NCI-H146 treated with DMSO at 0.1 percent for 48 hours (cell line): ENCODE measurements at regions not wholly inside any gene's neighbourhood (a gene's known extent, or its start where the extent isn't known, plus 50 kb on each side); places are given as distances from the start of the nearest gene placed in this dataset.

Source experiments
- DNase-seq: peaks from one replicate; lab custom pipeline; 2025; ENCODE audit not compliant: unreplicated experiment; lab: John Stamatoyannopoulos, UW

DNA sequence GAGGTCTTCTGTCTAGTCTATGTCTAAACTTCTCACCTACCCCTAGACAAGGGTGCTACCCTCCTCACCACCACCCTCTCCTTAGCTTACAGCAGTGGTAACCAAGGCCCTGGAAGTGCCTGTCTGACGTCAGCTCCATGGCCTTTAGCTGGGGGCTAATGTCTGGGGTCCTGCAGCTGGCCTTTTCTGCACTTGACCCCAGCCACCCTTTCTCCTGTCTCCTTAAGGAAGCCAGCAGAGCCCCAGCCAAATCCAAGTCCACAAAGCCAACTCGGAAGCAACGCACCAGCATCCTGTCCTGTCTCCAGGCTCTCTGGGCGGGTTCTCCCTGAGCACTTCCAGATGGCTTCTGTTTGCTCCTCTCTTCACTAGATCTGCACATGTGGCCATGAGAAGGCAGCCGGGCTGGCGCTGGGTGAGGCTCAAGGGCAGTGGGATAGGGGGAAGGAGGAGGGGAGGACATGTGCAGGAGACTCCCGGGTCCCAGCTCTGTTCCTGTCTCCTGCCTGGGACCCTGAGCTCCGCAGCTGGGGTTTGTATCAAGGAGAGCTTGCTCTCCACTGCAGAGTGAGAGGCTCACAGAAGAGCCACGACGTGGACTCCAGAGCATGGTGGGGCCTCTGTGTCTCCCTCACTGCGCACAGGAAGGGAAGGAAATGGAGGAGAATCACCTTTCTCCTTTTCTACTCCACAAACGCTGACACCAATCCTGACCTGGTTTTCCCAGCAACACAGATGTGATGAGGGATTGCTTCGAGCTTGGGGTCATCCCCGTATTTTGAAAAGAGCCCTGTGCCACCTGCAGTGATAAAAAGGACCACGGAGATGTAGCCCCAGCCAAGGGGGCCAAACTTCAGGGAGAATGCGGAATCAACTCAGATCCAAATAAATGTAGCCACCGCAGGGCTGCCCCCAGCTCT is 204.2 kb downstream of the USP12 start:
- no peak for DNase-seq

- no peak for DNase-seq
Measured at GRCh38 chr13:26966701-26967080, 204.9 kb downstream of the USP12 start.

DNA sequence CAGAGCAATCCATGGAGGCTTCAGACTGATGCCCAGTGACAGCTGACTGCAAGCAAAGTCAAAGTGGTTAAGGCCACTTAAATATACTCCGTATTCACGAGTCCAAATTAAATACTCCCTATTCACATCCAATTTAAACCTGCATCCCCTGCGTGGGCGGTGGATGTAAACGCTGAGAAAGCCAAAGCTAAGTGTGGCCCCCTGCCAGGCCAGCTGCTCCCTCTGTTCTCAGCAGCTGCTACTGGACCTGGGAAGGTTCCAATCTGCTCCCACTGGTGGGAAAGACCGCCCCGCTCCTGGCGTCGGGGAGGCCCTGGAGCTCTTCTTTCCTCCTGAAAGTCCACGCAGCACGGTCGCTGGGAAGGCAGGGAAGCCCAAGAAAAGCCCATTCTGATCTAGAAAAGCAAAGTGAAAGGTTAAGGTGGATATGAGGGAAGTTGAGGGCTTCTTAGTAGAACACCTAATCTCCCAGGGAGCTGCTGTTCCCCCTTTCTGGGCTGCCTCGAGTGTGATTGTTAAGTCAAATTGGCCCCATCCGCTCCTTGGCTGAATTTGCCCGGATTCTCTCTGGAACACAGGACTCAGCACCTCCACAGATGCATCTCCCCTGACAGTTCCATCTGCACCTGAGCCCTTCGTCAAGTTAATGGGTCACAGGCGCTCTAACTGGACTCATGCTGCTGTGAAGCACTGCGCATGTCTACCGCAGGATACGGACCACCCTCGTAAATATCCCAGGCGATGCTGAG is 205.5 kb downstream of the USP12 start:
- DNase-seq, result peak; percentile 39

DNA sequence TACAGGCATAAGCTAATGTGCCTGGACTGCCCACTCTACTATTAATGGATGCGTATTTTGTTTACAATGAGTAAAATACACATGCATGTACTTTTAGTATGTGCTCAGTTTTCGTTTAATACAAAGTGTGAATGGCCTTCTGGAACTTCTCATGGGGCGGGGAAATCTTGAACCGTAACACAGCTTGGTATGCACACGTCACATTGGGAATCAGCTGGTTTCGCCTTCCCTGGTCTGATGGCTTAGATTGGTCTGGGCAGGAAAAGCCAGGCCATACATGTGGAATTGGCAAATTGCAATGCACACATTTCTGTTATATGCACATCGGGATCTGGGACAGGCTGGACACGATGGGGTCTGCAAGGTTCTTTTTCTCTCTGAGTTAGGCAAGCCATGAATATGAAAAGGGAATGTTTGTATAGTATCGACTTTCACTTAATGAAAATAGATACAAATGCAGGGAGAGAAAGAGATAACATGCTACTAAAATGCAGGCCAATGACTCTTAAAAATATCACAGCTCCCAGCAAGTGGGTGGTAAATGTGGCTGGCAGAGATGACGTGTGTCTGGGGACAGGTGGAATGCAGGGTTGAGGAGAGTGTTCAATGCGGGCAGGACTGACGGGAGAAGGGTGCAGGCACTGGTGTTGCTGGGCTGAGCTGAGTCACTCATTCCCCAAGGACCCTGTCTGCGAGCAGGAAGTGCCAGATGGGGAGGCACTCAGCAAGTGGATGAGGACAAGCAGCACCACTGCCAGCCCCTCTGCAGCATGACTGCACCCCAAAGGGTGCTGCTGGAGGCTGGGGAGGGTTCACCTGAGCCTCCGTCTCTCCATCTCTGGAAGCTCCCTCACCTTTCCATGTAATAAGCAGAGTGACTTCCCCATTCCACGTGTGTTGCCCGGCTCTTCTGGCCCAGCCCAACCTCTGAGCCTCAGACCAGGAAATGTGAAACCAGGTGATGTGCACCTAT is 204.0 kb upstream of the GPR12 start:
- DNase-seq, result peak; percentile 45

DNA sequence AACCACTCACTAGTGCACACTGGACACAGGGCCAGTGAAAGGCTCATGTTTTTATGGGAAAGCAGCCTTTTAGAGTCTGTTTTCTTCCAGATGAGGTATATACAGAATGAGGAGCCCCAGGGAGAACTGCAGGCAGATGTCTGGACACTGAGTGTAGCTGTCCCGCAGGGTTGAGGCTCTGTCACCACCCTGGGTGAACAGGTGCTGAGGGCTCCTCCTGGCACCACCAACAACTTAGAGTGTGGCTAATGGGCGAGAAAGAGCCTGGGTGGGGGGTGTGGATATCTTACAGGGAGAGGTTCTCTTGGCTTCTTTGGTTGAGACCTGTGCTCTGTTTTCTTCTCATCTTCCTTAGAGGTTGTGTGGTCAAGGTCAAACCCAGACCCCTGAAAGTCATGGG is 202.1 kb upstream of the GPR12 start:
- no peak for DNase-seq

GRCh38 chr13:26961890-26962615 is 201.5 kb upstream of the GPR12 start:
- peak; percentile 49 for DNase-seq

GRCh38 chr13:26957182-26957581 is 196.6 kb upstream of the GPR12 start:
- DNase-seq, result no peak

DNA sequence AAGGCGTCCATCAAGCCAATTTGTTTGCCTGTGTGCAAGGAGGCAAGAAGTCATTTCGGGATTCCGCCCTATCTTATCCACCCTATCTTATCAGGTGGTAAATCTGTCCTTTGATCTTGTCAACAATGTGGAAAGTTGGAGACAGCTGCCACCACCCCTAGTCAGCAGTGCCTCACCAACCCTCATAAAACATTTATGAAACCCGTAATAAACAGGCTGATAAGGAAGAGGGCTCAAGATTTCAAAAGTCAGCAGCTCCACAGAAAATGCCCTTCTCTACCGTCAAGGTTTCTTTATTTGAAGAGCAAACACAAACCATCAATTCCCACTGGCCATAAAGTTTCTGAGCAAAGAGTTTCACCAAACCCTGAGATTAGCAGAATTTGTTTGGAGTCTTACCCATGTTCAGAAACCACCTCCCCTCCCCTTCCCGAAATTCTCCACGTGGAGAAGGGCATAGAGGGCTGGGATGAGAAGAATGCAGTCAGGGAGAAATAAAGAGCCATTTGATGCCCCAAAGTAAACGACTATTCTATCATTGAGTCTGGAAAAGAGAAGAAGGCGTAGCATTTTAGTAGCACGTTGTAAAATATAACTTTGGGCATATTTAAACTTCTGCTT is 196.0 kb upstream of the GPR12 start:
- no peak for DNase-seq

GRCh38 chr13:26954976-26955375 is 194.4 kb upstream of the GPR12 start:
- peak; percentile 28 for DNase-seq

DNA sequence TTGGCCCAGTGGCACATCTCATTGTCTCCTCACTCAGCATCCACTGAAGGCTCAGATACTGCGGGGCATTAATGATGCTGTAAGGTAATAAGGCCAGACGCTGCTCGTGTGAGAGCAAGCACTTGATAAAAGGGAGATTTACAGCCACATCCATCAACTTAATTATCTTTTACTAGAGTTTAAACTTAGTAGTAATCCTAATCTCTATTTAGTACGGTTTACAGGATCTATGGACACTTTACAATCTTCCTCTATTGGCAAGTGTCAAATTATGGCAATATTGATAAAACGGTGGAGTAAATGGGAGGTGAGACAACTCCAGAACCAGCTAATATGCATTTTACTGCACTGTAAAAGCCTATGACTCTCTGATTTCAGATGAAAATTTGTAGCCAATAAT is 192.7 kb upstream of the GPR12 start:
- no peak for DNase-seq

DNA sequence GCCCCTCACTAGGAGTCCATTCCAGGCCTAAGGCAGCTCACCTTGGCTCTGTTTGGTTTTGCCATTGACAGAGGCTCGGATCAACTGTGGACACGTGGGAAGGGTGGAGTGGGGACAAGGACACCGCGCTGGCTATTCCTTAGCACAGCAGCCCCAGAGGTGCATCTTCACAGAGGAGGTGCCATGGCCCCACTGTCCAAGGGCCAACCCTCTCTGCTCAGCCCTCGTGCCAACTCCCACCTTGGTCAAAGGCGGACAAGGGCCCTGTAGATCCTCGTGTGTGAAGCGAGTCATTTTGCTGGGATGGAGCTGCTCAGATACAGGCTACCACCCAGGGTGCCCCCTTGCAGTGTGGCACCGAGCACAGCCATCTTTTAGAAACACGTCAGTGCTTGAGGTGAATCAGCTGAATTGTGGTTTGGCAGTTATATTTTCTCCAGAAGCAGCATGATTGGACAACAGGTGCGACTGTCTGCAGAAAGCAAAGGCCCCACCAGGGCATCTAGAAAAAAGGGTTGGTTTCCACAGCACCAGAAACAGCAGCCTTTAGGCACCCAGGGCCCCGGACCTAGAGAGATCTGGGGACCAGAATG is 192.1 kb upstream of the GPR12 start:
- no peak for DNase-seq

GRCh38 chr13:26951581-26952177 is 191.1 kb upstream of the GPR12 start:
- no peak for DNase-seq

DNA sequence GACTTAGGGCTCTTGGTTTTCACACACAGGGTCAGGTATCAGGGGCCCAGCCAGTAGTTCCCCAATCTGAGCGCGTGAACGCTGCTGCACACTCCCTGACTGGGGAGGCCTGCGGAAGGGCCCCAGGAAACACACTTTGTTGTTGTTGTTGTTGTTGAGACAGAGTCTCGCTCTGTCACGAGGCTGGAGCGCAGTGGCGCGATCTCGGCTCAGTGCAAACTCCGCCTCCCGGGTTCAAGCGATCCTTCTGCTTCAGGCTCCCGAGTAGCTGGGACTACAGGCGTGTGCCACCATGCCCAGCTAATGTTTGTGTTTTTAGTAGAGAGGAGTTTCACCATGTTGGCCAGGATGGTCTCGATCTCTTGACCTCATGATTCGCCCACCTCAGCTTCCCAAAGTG is 190.4 kb upstream of the GPR12 start:
- no peak for DNase-seq

DNA sequence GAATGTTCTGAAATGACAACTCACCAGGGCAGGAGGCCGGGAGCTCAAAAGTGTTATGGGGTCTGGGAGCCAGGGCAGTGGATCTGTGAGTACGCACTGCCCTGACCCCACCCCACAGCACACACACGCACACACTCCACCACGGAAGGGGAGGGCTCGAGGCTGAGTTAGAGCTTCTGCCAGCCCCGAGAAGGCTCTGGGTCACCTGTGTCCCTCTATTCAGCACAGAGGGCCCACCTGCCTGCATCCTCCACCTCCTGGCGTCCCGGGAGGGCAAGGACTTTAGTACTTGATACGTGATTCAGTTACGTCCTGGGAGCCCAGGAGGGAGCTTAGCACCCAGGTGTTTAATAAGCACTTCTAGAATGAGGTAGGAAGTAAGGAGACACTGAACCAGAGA is 190.0 kb upstream of the GPR12 start:
- no peak for DNase-seq

GRCh38 chr13:26949701-26950502 is 189.3 kb upstream of the GPR12 start:
- DNase-seq, result no peak

- DNase-seq, result no peak
Measured at GRCh38 chr13:26948353-26948752, 187.8 kb upstream of the GPR12 start.

DNA sequence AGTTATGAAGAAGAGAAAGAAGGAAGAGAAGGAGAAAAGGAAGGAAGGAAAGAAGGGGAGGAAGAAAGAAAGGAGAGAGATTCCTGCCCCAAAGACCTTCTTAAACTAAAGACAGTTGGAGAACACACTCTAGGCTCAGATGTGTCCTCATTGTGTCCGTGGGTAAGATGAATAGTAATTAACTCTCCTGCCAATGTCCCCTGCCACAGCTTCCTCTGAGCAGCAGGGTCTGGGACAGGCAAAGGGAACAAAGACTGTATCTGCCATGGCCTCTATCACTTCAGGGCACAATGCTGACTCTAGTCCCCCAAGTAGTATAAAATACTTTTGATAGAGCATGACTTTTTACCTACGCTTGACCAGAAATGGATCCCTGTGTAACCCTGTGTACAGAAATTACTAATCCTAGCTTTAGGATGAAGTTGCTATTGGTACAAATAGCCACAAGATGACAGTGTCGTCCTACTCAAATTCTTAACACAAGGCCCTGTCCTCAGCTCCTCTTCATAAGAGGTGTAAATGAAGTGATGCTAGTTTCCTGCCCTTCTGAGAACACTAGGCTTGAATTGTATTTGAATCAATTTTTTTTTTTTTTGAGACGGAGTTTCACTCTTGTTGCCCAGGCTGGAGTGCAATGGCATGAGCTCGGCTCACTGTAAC is 186.2 kb upstream of the GPR12 start:
- peak; percentile 61 for DNase-seq

DNA sequence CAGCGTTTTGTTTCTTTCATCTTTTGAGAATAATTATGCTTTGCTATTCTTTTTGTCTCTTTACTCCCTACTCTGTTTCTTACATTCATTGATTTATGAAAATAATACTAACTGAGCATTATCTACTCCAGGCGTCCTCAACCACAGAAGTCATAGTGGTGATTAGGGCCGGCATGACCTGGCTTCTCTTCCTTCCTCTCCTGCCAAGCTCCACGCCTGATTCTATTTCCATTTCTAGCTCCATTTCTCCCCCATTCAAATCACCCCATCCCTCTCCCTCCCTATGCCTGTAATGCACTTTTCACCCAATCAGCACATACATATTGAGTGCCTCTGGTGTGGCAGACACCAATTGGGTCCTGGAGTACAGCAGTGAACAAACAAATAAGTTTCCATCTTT is 183.2 kb upstream of the GPR12 start:
- DNase-seq, result no peak
